IMR-90 (cell line): ENCODE measurements at regions not wholly inside any gene's neighbourhood (a gene's known extent, or its start where the extent isn't known, plus 50 kb on each side); places are given as distances from the start of the nearest gene placed in this dataset.

Source experiments
- ATAC-seq: fragments of 200-7000 bp; cut with Tn5 transposase; 2 replicates; pipeline ENCODE4 v1.9.1; 2020; ENCODE audit warnings: low read depth, mild to moderate bottlenecking, moderate library complexity
- BruUV-seq: library from RNA; stranded (reverse); fragments of 400-500 nt; replicated peaks from 2 replicates; lab custom pipeline; 2021; lab: Mats Ljungman, UMichigan
- CTCF ChIA-PET: fragments of 300-600 bp; formaldehyde crosslinking; extraction: SDS; loops from one replicate; lab custom pipeline; 2021; ENCODE audit warnings: antibody characterized with exemption; lab: Yijun Ruan, JAX
- POLR2A ChIA-PET: fragments of 300-600 bp; sonication (Branson Sonifier 250); formaldehyde crosslinking; loops from one replicate; lab custom pipeline; 2022; ENCODE audit warnings: antibody characterized with exemption; ENCODE audit not compliant: unreplicated experiment; lab: Charles Lee
- DNase-seq: peaks from one replicate; pipeline ENCODE4 v3.0.0; 2013
- H2AFZ ChIP-seq: replicated peaks from 2 replicates; pipeline ENCODE3; 2013; ENCODE audit warnings: low read length, mild to moderate bottlenecking; ENCODE audit not compliant: poor library complexity
- H2AK5ac ChIP-seq: 2 replicates; pipeline ENCODE4 v1.6.1; 2013; ENCODE audit warnings: low read depth, low read length, inconsistent platforms
- H2AK9ac ChIP-seq: replicated peaks from 2 replicates; pipeline ENCODE3; 2013; ENCODE audit warnings: mild to moderate bottlenecking, low read depth, low read length, moderate library complexity; ENCODE audit not compliant: poor library complexity
- H2BK120ac ChIP-seq: 2 replicates; pipeline ENCODE4 v1.6.1; 2013; ENCODE audit warnings: low read depth, low read length, inconsistent platforms
- H2BK15ac ChIP-seq: 3 replicates; pipeline ENCODE4 v1.6.1; 2013; ENCODE audit warnings: low read depth, low read length, inconsistent platforms
- H2BK20ac ChIP-seq: 2 replicates; pipeline ENCODE4 v1.6.1; 2013; ENCODE audit warnings: low read depth, mild to moderate bottlenecking, inconsistent platforms, low read length, moderate library complexity
- H2BK5ac ChIP-seq: 2 replicates; pipeline ENCODE4 v1.6.1; 2013; ENCODE audit warnings: mild to moderate bottlenecking, low read depth, low read length, inconsistent platforms; ENCODE audit not compliant: poor library complexity, severe bottlenecking
- H3K14ac ChIP-seq: replicated peaks from 2 replicates; pipeline ENCODE4 v1.6.1; 2013; ENCODE audit warnings: low read depth, low read length, inconsistent platforms
- H3K18ac ChIP-seq: 2 replicates; pipeline ENCODE4 v1.6.1; 2013; ENCODE audit warnings: low read depth, low read length, control low read depth
- H3K23ac ChIP-seq: 2 replicates; pipeline ENCODE4 v1.6.1; 2013; ENCODE audit warnings: low read depth, low read length, inconsistent platforms
- H3K27ac ChIP-seq: 2 replicates; pipeline ENCODE4 v1.5.1; 2013; ENCODE audit warnings: mild to moderate bottlenecking, control low read depth, low read length; ENCODE audit not compliant: insufficient read depth
- H3K27me3 ChIP-seq: 2 replicates; pipeline ENCODE4 v1.6.1; 2013; ENCODE audit warnings: low read length; ENCODE audit not compliant: control insufficient read depth, insufficient read depth
- H3K36me3 ChIP-seq: 2 replicates; pipeline ENCODE4 v1.6.1; 2013; ENCODE audit warnings: low read length, mixed read lengths; ENCODE audit not compliant: control insufficient read depth, insufficient read depth
- H3K4ac ChIP-seq: 2 replicates; pipeline ENCODE4 v1.6.1; 2013; ENCODE audit warnings: low read depth, low read length, inconsistent platforms
- H3K4me1 ChIP-seq: 2 replicates; pipeline ENCODE4 v1.6.1; 2013; ENCODE audit warnings: low read length, mixed read lengths; ENCODE audit not compliant: control insufficient read depth, insufficient read depth
- H3K4me2 ChIP-seq: 2 replicates; pipeline ENCODE4 v1.6.1; 2013; ENCODE audit warnings: low read depth, mild to moderate bottlenecking, control low read depth, low read length, moderate library complexity
- H3K4me3 ChIP-seq: 2 replicates; pipeline ENCODE4 v1.5.1; 2013; ENCODE audit warnings: low read depth, mild to moderate bottlenecking, control low read depth, low read length, moderate library complexity; ENCODE audit not compliant: insufficient read depth
- H3K56ac ChIP-seq: 2 replicates; pipeline ENCODE4 v1.6.1; 2013; ENCODE audit warnings: low read length, inconsistent platforms; ENCODE audit not compliant: insufficient read depth; ENCODE audit errors: extremely low read depth
- H3K79me1 ChIP-seq, 2 experiments: 2 replicates each; pipeline ENCODE4 v1.6.1; 2013; ENCODE audit warnings: low read length in 2 of 2, inconsistent platforms in 1 of 2, low read depth in 1 of 2
- H3K9ac ChIP-seq: 2 replicates; pipeline ENCODE4 v1.6.1; 2013; ENCODE audit warnings: low read depth, low read length, control low read depth
- H3K9me1 ChIP-seq: 2 replicates; pipeline ENCODE4 v1.6.1; 2013; ENCODE audit warnings: low read length, inconsistent platforms; ENCODE audit not compliant: insufficient read depth
- H3K9me3 ChIP-seq: 2 replicates; pipeline ENCODE4 v1.6.1; 2013; ENCODE audit warnings: low read length; ENCODE audit not compliant: control insufficient read depth, insufficient read depth
- H4K20me1 ChIP-seq: 2 replicates; pipeline ENCODE4 v1.6.1; 2013; ENCODE audit warnings: low read length, inconsistent platforms; ENCODE audit not compliant: insufficient read depth
- H4K5ac ChIP-seq: 2 replicates; pipeline ENCODE4 v1.6.1; 2013; ENCODE audit warnings: mild to moderate bottlenecking, low read depth, low read length, control low read depth
- H4K8ac ChIP-seq, 2 experiments: 2 replicates each; pipeline ENCODE4 v1.6.1; 2013; ENCODE audit warnings: low read depth in 2 of 2, low read length in 2 of 2, control low read depth in 1 of 2, inconsistent platforms in 1 of 2
- H4K91ac ChIP-seq: 2 replicates; pipeline ENCODE4 v1.6.1; 2013; ENCODE audit warnings: low read depth, low read length, inconsistent platforms; ENCODE audit not compliant: insufficient read depth
- BHLHE40 ChIP-seq: fragments of 150-350 bp; IDR thresholded peaks from 2 replicates; pipeline ENCODE4 v1.6.1; 2016; ENCODE audit warnings: mild to moderate bottlenecking, low read depth, low read length
- CEBPB ChIP-seq: IDR thresholded peaks from 2 replicates; pipeline ENCODE4 v1.6.1; 2012; ENCODE audit warnings: low read depth, low read length, improper control_type of control experiment
- CHD1 ChIP-seq: IDR thresholded peaks from 2 replicates; pipeline ENCODE4 v1.6.1; 2012; ENCODE audit warnings: low read depth, low read length, improper control_type of control experiment
- FOS ChIP-seq: fragments of 150-350 bp; IDR thresholded peaks from 2 replicates; pipeline ENCODE4 v1.6.1; 2016; ENCODE audit warnings: low read depth, low read length
- MAFK ChIP-seq: IDR thresholded peaks from 2 replicates; pipeline ENCODE4 v1.6.1; 2012; ENCODE audit warnings: low read depth, low read length, improper control_type of control experiment
- MAZ ChIP-seq: IDR thresholded peaks from 2 replicates; pipeline ENCODE4 v1.6.1; 2012; ENCODE audit warnings: low read depth, mild to moderate bottlenecking, low read length, improper control_type of control experiment, moderate library complexity, borderline replicate concordance
- MXI1 ChIP-seq: IDR thresholded peaks from 2 replicates; pipeline ENCODE4 v1.6.1; 2012; ENCODE audit warnings: low read depth, mild to moderate bottlenecking, low read length, moderate library complexity, borderline replicate concordance
- NFE2L2 ChIP-seq: fragments of 150-350 bp; IDR thresholded peaks from 2 replicates; pipeline ENCODE4 v1.6.1; 2016; ENCODE audit warnings: low read depth, mild to moderate bottlenecking, low read length
- POLR2A ChIP-seq: IDR thresholded peaks from 2 replicates; pipeline ENCODE4 v1.6.1; 2012; ENCODE audit warnings: mild to moderate bottlenecking, low read depth, low read length
- RAD21 ChIP-seq: IDR thresholded peaks from 2 replicates; pipeline ENCODE4 v1.6.1; 2012; ENCODE audit warnings: low read length, improper control_type of control experiment
- RCOR1 ChIP-seq: IDR thresholded peaks from 2 replicates; pipeline ENCODE4 v1.6.1; 2012; ENCODE audit warnings: mild to moderate bottlenecking, low read length, improper control_type of control experiment; ENCODE audit not compliant: insufficient replicate concordance
- RFX5 ChIP-seq: IDR thresholded peaks from 2 replicates; pipeline ENCODE4 v1.8.0; 2012; ENCODE audit warnings: low read depth, mild to moderate bottlenecking, low read length, moderate library complexity
- SMC3 ChIP-seq: fragments of 150-350 bp; IDR thresholded peaks from 2 replicates; pipeline ENCODE4 v1.6.1; 2016; ENCODE audit warnings: low read depth, mild to moderate bottlenecking, antibody characterized with exemption, low read length, moderate library complexity
- USF2 ChIP-seq: fragments of 150-350 bp; IDR thresholded peaks from 2 replicates; pipeline ENCODE4 v1.6.1; 2017; ENCODE audit warnings: mild to moderate bottlenecking, antibody characterized with exemption, low read length, low read depth
- whole genome bisulfite sequencing, 2 experiments: methylation state at CpG; one replicate each; pipeline versions ENCODE4 v1.1.5 to v1.1.7; 2013; ENCODE audit warnings: missing lambda C conversion rate in 2 of 2; ENCODE audit not compliant: insufficient read length in 1 of 2; ENCODE audit errors: extremely low coverage in 2 of 2; 5-methylcytosine and 5-hydroxymethylcytosine counted together
- dilution Hi-C: fragments of 300-500 bp; cut with HindIII; formaldehyde crosslinking; loops from one replicate; pipeline ENCODE4 v1.14.3; 2018; ENCODE audit warnings: low sequenced_read_pairs; ENCODE audit not compliant: unreplicated experiment
- in situ Hi-C: fragments of 300-500 bp; cut with MboI; formaldehyde crosslinking; loops from 3 replicates; pipeline ENCODE4 v1.14.3; 2019; ENCODE audit warnings: low sequenced_read_pairs, inconsistent platforms, mixed read lengths
- intact Hi-C: fragments of 100-400 bp; cut with micrococcal nuclease; formaldehyde crosslinking; loops from 2 replicates; pipeline ENCODE4 v1.10.0; 2022
- TF ChIP-seq, protein P1 (sequence below): fragments of 150-350 bp; IDR thresholded peaks from 2 replicates; pipeline ENCODE4 v1.6.1; 2016; ENCODE audit warnings: low read depth, mild to moderate bottlenecking, low read length, moderate library complexity, borderline replicate concordance
- TF ChIP-seq, protein P2 (sequence below): conservative IDR thresholded peaks from 2 replicates; pipeline ENCODE4 v1.5.1; 2012; ENCODE audit warnings: mild to moderate bottlenecking, low read depth, low read length, improper control_type of control experiment

- Histone ChIP-seq H4K5ac (no peak overlapping the region), H2BK120ac (no peak overlapping the region), H3K14ac (no peak overlapping the region), H3K4ac (no peak overlapping the region), H3K27ac (no peak overlapping the region), H4K91ac (no peak overlapping the region), H3K4me1 (no peaks in the 10 kb centered on the region), H2AK9ac (no peak overlapping the region), H3K56ac (no peak overlapping the region), H3K23ac (no peak overlapping the region), H3K18ac (no peak overlapping the region), H3K4me2 (no peak overlapping the region), H2AK5ac (no peak overlapping the region), H3K9me1 (no peaks in the 10 kb centered on the region), H3K27me3 (no peaks in the 10 kb centered on the region), H3K9me3 (no peaks in the 10 kb centered on the region), H2BK20ac (no peak overlapping the region), H2AFZ (no peak overlapping the region), H4K20me1 (no peaks in the 10 kb centered on the region), H2BK15ac (no peak overlapping the region), H3K9ac (no peak overlapping the region), H3K36me3 (no peaks in the 10 kb centered on the region), H3K79me1 (no peaks in the 10 kb centered on the region), H4K8ac (no peak overlapping the region), H3K4me3 (no peak overlapping the region), H2BK5ac (no peak overlapping the region)
- BruUV-seq, result no TSS peak
- in situ Hi-C loops (no loop called here), dilution Hi-C loops (no loop called here), intact Hi-C loops (no loop called here)
- DNase-seq (no peak), ATAC-seq (no peak)
- ChIA-PET CTCF (no interaction called here), POLR2A (no interaction called here)
- WGBS, 2 experiments, result 86% methylated on average over 8 of the region's 13 CpGs; no CpG with 5 or more reads in 1 of the 2 experiments
- TF ChIP-seq SMC3 (no peak), FOS (no peak), MXI1 (no peak), USF2 (no peak), BHLHE40 (no peak), RCOR1 (no peak), RAD21 (no peak), CHD1 (no peak), CEBPB (no peak), NFE2L2 (no peak), MAZ (no peak), MAFK (no peak), RFX5 (no peak), POLR2A (no peak)
- TF ChIP-seq, protein P1, sequence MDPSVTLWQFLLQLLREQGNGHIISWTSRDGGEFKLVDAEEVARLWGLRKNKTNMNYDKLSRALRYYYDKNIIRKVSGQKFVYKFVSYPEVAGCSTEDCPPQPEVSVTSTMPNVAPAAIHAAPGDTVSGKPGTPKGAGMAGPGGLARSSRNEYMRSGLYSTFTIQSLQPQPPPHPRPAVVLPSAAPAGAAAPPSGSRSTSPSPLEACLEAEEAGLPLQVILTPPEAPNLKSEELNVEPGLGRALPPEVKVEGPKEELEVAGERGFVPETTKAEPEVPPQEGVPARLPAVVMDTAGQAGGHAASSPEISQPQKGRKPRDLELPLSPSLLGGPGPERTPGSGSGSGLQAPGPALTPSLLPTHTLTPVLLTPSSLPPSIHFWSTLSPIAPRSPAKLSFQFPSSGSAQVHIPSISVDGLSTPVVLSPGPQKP, result no peak
- TF ChIP-seq, protein P2, sequence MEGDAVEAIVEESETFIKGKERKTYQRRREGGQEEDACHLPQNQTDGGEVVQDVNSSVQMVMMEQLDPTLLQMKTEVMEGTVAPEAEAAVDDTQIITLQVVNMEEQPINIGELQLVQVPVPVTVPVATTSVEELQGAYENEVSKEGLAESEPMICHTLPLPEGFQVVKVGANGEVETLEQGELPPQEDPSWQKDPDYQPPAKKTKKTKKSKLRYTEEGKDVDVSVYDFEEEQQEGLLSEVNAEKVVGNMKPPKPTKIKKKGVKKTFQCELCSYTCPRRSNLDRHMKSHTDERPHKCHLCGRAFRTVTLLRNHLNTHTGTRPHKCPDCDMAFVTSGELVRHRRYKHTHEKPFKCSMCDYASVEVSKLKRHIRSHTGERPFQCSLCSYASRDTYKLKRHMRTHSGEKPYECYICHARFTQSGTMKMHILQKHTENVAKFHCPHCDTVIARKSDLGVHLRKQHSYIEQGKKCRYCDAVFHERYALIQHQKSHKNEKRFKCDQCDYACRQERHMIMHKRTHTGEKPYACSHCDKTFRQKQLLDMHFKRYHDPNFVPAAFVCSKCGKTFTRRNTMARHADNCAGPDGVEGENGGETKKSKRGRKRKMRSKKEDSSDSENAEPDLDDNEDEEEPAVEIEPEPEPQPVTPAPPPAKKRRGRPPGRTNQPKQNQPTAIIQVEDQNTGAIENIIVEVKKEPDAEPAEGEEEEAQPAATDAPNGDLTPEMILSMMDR, result no peak
These were observed 282.2 kb downstream of the NSUN3 start for GRCh38 chr3:94345101-94345500.
